ENCODE measurements at regions not wholly inside any gene's neighbourhood (a gene's known extent, or its start where the extent isn't known, plus 50 kb on each side); places are given as distances from the start of the nearest gene placed in this dataset.
"Not testable (repeated sequence)": the region's sequence is repeated elsewhere in the genome, so short reads cannot be mapped to it uniquely, and the experiment has no call there.

DNA sequence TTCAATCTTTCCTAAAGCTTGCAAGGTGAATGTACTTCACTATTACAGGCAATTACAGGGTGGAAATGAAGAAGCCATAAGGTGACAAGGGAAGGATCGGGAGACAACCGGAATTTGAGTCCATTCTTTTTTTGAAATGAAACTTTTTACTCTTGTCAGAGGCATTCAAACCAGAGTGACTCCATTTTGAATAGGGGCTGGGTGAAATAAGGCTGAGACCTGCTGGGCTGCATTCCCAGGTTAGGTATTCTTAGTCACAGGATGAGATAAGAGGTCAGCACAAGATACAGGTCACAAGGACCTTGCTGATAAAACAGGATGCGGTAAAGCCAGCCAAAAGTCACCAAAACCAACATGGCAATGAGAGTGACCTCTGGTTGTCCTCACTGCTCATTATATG lies 363.3 kb downstream of the TYW1 start:
- no peak overlapping the region for H3K27ac ChIP-seq
- TF ChIP-seq, protein P1, sequence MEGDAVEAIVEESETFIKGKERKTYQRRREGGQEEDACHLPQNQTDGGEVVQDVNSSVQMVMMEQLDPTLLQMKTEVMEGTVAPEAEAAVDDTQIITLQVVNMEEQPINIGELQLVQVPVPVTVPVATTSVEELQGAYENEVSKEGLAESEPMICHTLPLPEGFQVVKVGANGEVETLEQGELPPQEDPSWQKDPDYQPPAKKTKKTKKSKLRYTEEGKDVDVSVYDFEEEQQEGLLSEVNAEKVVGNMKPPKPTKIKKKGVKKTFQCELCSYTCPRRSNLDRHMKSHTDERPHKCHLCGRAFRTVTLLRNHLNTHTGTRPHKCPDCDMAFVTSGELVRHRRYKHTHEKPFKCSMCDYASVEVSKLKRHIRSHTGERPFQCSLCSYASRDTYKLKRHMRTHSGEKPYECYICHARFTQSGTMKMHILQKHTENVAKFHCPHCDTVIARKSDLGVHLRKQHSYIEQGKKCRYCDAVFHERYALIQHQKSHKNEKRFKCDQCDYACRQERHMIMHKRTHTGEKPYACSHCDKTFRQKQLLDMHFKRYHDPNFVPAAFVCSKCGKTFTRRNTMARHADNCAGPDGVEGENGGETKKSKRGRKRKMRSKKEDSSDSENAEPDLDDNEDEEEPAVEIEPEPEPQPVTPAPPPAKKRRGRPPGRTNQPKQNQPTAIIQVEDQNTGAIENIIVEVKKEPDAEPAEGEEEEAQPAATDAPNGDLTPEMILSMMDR (conservative IDR thresholded peaks at IDR 0.05), result no peak; the same call in 1 of the 2 replicates
- TF ChIP-seq ZFX (IDR thresholded peaks at IDR 0.05), result no peak

DNA sequence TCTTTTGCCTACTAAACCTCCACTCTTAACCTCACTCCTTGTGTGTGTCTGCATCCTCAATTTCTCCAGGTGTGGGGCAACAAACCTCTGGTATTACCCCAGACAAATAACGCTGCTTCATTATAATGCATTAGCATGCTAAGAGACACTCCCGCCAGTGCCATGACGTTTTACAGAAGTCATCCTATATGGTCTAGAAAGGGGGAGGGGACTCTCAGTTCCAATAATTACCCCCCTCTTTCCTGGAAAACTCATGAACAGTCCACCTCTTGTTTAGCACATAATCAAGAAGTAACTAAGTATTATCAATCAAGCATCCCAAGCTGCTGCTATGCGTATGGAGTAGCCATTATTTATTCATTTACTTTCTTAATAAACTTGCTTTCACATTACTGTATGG lies 364.5 kb downstream of the TYW1 start:
- no peak overlapping the region for H3K27ac ChIP-seq
- no peak for TF ChIP-seq ZFX (IDR thresholded peaks at IDR 0.05)
- TF ChIP-seq, protein P1 (conservative IDR thresholded peaks at IDR 0.05), result no peak

DNA sequence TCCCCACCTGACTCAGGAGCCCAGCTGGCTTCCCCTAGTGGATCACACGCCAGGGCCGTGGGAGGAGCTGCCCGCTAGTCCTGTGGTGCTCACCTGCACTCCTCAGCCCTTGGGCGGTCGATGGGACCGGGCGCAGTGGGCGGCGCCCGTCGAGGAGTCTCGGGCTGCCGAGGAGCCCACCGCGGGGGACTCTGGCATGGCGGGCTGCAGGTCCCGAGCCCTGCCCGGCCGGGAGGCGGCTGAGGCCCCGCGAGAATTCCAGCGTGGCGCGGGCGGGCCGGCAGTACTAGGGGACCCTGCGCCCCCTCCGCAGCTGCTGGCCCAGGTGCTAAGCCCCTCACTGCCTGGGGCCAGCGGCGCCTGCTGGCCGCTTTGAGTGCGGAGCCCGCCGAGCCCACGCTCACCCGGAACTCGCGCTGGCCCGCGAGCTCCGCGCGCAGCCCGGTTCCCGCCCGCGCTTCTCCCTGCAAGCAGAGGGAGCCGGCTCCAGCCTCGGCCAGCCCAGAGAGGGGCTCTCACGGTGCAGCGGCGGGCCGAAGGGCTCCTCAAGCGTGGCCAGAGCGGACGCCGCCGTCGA lies 367.9 kb downstream of the TYW1 start:
- TF ChIP-seq, protein P1 (conservative IDR thresholded peaks at IDR 0.05), result no peak
- no peak for TF ChIP-seq ZFX (IDR thresholded peaks at IDR 0.05)

DNA sequence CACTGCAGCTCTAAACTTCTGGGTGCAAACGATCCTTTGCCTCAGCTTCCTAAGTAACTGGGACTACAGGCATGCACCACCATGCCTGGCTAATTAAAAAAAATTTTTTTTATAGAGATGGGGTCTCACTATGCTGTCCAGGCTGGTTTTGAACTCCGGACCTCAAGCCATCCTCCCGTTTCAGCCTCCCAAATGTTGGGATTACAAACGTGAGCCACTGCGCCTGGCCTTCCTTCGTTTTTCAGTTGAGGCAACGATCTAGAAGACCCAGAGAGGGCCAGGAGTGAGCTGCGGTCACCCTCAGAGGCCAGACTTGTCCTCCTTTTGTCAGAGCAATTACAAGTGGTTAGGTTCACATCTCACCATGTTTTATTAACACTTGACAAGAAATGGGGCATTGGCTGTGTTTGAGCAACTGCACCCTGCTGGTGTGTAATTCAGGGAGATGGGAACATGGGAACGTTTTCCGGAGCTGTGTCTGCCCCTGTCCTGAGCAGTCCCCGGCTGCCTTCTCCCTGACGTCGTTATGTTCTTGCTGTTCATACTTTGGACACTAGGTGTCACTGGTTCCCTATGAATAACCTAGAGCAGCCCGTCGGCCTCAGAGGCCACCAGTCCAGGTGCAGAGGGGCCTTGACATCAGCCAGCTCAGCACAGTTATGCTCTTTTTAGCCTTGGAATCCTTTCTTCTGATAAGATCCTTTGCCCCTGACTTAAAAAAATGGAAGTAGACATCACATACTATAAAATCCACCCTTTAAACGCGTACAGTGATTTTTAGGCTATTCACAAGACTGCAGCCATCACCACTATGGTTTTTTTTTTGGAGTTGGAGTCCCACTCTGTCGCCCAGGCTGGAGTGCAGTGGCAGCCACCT lies 375.0 kb downstream of the TYW1 start:
- TF ChIP-seq, protein P1 (conservative IDR thresholded peaks at IDR 0.05), result peak; percentile 87
- no peak for TF ChIP-seq ZFX (IDR thresholded peaks at IDR 0.05)
- no peak overlapping the region for H3K27ac ChIP-seq

More for the DNA sequence above, 367.9 kb downstream of the TYW1 start:
- no peak overlapping the region for H3K27ac ChIP-seq

DNA sequence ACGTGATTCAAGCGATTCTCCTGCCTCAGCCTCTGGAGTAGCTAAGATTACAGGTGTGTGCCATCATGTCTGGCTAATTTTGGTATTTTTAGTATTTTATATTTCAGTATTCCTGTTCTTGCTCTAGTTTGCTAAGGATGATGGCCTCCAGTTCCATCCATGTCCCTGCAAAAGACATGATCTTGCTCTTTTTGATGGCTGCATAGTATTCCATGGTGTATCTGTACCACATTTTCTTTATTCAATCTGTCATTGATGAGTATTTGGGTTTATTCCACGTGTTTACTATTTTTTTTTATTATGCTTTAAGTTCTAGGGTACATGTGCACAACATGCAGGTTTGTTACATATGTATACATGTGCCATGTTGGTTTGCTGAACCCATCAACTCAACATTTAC lies 376.8 kb downstream of the TYW1 start:
- not testable (repeated sequence) for H3K27ac ChIP-seq

DNA sequence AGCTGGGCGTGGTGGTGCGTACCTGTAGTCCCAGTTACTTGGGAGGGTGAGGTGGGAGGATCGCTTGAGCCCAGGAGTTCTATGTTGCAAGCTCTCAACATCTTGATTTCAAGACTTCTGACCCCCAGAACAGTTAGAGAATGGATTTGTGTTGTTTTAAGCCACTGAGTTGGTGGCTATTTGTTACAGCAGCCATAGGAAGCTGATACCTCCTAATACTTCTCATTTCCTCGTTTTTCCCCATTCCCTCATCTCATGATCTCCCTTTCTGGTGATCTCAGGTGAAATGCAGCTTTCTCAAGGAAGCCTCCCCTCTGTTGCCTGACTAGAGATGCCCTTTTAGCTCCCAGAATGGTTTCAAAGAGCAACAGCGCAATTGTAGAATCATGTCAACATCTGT lies 378.8 kb downstream of the TYW1 start:
- TF ChIP-seq, protein P1 (conservative IDR thresholded peaks at IDR 0.05), result no peak
- TF ChIP-seq ZFX (IDR thresholded peaks at IDR 0.05), result no peak
- H3K27ac ChIP-seq, result no peak overlapping the region

DNA sequence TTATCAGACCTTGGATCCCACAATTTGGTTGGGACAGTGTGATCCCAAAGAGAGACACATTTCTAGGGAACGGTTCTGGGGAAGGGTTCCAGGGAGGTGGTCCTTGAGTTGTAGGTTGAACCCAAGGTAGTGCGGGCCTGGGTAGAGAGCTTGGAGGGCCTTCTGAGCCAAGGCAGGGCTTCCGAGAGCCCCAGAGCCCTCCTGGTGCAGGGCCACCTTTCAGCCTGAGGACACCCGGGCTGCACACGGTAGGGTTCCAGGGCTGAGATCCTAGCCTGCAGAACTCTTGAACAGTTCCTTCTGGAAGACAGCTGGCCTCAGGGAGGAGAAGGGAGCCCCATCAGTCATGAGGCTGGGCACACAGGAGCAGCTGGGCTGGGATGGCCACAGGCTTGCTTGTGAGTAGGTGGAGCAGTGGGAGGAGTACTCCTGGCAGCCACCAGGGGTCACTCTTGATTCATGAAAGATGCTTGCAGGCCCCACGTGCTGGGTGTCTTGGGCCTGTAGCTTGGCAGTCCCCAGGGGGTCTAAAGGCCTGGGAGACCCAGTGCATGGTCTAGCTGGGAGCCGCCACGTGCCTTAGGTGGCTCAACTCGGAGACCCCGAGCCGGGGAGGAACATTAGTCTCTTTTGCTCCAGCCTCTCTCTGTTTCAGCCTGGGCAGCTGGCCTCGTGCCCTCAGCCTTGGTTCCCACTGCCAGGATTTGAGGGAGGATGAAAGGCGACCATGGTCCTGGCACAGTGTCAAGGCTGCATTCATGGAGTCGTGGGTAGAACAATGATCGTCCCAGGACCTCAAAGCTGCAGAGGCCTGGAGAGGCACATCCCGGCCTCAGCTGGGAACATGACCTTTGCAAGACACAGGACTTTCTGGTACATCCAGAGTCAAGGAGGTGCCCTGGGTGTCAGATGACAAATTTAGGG lies 381.6 kb downstream of the TYW1 start:
- no peak for TF ChIP-seq ZFX (IDR thresholded peaks at IDR 0.05)
- TF ChIP-seq, protein P1 (conservative IDR thresholded peaks at IDR 0.05), result peak; percentile 90
- H3K27ac ChIP-seq, result no peak overlapping the region

Measured in C4-2B (cell line).